ENCODE measurements at regions not wholly inside any gene's neighbourhood (a gene's known extent, or its start where the extent isn't known, plus 50 kb on each side); places are given as distances from the start of the nearest gene placed in this dataset.

DNA sequence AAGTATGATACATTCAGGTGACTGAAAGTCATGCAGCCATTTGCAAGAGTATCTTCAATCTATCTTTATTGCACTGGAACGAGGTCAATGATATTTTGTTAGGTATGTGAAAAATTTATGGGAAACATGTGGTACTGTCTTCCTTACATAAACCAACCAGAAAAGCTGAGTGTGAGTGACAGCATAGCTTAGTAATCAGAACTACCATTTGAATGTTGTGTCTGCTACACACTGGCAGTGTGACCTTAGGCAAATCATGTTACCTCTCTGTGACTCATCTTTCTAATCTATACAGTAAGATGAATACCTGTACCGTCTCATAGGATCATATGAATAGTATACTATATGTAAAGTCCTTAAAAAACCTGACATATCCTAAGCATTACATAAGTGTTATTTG lies 337.9 kb upstream of the IL12A start:
- no peak overlapping the region for H3K4me3 ChIP-seq (ENCODE audit: control insufficient read depth, low read depth, low read length)
- DNase-seq (ENCODE audit: low read depth), result no peak
- TF ChIP-seq, protein P1, sequence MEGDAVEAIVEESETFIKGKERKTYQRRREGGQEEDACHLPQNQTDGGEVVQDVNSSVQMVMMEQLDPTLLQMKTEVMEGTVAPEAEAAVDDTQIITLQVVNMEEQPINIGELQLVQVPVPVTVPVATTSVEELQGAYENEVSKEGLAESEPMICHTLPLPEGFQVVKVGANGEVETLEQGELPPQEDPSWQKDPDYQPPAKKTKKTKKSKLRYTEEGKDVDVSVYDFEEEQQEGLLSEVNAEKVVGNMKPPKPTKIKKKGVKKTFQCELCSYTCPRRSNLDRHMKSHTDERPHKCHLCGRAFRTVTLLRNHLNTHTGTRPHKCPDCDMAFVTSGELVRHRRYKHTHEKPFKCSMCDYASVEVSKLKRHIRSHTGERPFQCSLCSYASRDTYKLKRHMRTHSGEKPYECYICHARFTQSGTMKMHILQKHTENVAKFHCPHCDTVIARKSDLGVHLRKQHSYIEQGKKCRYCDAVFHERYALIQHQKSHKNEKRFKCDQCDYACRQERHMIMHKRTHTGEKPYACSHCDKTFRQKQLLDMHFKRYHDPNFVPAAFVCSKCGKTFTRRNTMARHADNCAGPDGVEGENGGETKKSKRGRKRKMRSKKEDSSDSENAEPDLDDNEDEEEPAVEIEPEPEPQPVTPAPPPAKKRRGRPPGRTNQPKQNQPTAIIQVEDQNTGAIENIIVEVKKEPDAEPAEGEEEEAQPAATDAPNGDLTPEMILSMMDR (IDR thresholded peaks at IDR 0.05; ENCODE audit: control insufficient read depth, insufficient read depth, low read depth, low read length, missing control alignments), result no peak

DNA sequence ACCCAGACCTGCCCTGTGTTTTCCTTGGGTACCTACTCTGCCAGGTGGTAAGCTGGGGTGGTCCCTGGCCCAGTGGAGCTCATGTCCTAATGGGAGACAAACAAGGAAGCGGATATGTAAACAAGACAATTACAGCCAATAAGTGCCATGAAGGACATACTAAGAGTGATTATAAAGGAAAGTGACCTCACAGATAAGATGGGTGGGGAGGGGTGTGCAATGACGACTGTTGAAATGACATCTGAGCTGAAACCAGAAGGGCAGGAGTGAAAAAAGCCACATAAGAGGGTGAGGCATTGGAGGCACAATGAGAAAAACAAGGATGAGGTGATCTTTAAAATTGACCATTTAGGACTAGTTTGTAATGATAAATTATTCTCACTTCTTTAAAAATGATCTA lies 336.2 kb upstream of the IL12A start:
- H3K4me3 ChIP-seq (ENCODE audit: control insufficient read depth, low read depth, low read length), result no peak overlapping the region
- TF ChIP-seq, protein P1 (IDR thresholded peaks at IDR 0.05; ENCODE audit: control insufficient read depth, insufficient read depth, low read depth, low read length, missing control alignments), result no peak
- DNase-seq (ENCODE audit: low read depth), result no peak

DNA sequence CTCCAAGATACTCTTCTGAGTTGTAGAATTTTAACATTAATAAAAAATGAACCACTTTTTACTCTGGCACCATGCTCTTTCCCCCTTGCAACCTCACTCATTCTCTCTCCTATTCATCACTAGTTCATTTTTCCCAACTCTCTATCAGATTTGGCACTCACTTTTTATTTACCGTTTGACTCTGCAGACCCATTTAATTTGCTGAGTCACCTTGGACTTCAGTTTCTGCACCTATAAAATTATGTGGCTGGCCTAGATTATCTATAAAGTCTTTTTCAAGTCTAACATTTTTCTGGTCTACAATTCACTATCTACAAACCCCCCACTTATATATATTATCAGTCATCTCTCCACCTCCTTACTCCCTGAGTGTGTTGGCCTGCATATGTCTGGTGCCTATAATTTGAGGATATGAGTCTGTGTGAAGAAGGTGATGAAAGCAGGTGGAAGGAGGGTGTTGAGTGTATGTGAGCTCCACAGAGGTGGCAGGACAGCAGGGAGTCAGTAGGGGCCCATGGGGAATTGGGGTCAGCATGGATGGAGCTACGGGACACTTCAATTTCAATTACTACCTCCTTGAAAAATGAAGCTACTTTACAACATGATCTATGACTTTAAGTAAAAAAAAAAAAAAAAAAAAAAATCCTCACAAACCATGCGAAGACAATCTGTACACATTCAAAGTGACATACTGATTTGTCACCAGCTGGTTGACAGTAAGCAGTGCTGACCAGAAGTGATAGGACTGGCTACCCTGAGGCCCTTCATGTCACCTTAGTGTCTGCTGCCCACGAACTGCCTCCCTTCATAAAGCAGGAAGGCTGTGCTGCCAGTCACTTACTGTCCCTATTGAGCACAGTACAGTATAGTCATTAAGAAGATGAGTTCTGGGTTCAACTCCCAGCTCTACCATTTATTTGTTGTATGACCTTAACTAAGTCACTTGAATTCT lies 334.2 kb upstream of the IL12A start:
- no peak for DNase-seq (ENCODE audit: low read depth)
- TF ChIP-seq, protein P1 (IDR thresholded peaks at IDR 0.05; ENCODE audit: control insufficient read depth, insufficient read depth, low read depth, low read length, missing control alignments), result no peak
- no peak overlapping the region for H3K4me3 ChIP-seq (ENCODE audit: control insufficient read depth, low read depth, low read length)

DNA sequence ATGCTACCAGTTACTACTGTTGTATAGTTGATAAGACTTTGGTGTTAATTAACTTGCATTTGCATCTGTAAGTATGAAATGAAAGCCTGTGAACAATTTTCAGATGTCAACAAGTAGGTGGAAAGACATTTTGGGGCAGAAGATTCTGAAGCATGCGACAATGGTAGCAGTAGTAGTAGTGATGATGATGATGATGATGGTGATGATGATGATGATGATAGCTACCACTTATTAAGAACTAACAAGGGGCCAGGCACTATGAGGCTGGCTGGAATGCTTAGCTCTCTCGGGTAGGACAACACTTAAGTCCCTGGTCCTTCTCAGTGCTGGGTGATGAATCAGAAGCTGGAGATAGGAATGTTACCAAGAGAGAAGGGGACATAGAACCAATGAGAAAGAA lies 333.4 kb upstream of the IL12A start:
- no peak overlapping the region for H3K4me3 ChIP-seq (ENCODE audit: control insufficient read depth, low read depth, low read length)
- TF ChIP-seq, protein P1 (IDR thresholded peaks at IDR 0.05; ENCODE audit: control insufficient read depth, insufficient read depth, low read depth, low read length, missing control alignments), result no peak
- DNase-seq (ENCODE audit: low read depth), result no peak

DNA sequence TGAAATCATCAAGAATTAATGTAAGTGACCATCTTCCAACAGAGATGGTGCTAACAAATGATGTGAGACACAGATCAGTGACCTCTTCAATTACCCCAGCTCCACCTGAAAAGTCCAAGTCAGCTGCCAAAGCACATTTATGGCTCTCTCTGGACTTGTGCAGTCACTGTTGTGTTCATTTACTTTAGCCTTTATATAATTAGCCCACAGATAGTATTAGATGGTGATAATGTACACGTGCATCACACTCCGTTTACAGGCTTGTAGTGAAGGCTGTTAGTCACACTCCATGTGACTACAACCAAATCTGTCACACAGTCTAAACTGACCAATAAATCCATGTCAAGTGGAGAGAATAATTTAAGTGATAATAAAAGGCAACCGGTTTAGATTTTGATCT lies 331.5 kb upstream of the IL12A start:
- no peak for DNase-seq (ENCODE audit: low read depth)
- H3K4me3 ChIP-seq (ENCODE audit: control insufficient read depth, low read depth, low read length), result no peak overlapping the region

DNA sequence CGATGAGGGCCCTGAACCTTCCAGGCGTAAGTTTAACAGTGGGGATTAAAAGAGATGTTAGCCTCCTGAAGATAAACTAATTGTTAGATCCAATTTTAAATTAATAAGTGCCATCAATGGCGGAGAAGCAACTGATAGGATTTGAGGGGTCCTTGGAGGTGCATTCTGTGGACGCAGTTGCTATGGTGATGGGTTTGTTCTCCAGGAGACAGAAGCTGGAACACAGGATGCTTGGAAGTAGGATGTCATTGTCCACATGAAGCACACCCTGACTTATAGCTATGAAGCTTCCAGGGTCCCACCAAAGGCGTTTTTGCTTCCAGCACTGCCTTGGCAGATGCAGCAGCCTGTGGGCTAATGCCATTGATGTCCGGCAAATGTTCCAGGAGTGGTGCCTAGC lies 331.0 kb upstream of the IL12A start:
- TF ChIP-seq, protein P1 (IDR thresholded peaks at IDR 0.05; ENCODE audit: control insufficient read depth, insufficient read depth, low read depth, low read length, missing control alignments), result no peak
- no peak overlapping the region for H3K4me3 ChIP-seq (ENCODE audit: control insufficient read depth, low read depth, low read length)
- no peak for DNase-seq (ENCODE audit: low read depth)

More for the DNA sequence above, 331.5 kb upstream of the IL12A start:
- TF ChIP-seq, protein P1 (IDR thresholded peaks at IDR 0.05; ENCODE audit: control insufficient read depth, insufficient read depth, low read depth, low read length, missing control alignments), result no peak
